ENCODE measurements at regions not wholly inside any gene's neighbourhood (a gene's known extent, or its start where the extent isn't known, plus 50 kb on each side); places are given as distances from the start of the nearest gene placed in this dataset.

GRCh38 chr4:151961456-151961855 lies 200.6 kb upstream of the GATB start:
- CTCF ChIA-PET = no interaction called here
- intact Hi-C loops (cut with micrococcal nuclease) = no loop called here
- Histone ChIP-seq H2AFZ (ENCODE audit: low read depth, low read length, poor library complexity, severe bottlenecking) (no peak overlapping the region), H3K4me1 (ENCODE audit: control insufficient read depth in 1 of 2, insufficient read depth in 2 of 2, low read length in 2 of 2) (no peaks in the 10 kb centered on the region), H4K20me1 (ENCODE audit: insufficient read depth) (no peaks in the 10 kb centered on the region), H3K27ac (ENCODE audit: low read depth, low read length) (no peak overlapping the region), H3K36me3 (ENCODE audit: control insufficient read depth in 1 of 2, insufficient read depth in 2 of 2, low read length in 2 of 2) (no peaks in the 10 kb centered on the region), H3K9me2 (ENCODE audit: insufficient read depth) (no peaks in the 10 kb centered on the region), H3K9me3 (ENCODE audit: control insufficient read depth in 1 of 2, insufficient read depth in 1 of 2, low read depth in 1 of 2, low read length in 2 of 2) (no peaks in the 10 kb centered on the region), H3K4me2 (ENCODE audit: low read length) (no peak overlapping the region), H3K27me3 (ENCODE audit: insufficient read depth, low read length) (no peaks in the 10 kb centered on the region), H3K79me2 (ENCODE audit: insufficient read depth, low read length) (no peaks in the 10 kb centered on the region), H3K4me3 (replicated peaks in 1 of 2; ENCODE audit: low read depth in 1 of 2, low read length in 2 of 2) (no peak overlapping the region), H3K9ac (ENCODE audit: low read length) (no peak overlapping the region)
- ATAC-seq (no peak), DNase-seq (ENCODE audit: low read depth, low spot score) (no peak)
- no peak for TF ChIP-seq TCF7L2 (IDR thresholded peaks at IDR 0.05; ENCODE audit: borderline replicate concordance, extremely low read depth, insufficient read depth, insufficient read length)
- no peak for TF ChIP-seq ELF1 (IDR thresholded peaks at IDR 0.05; ENCODE audit: borderline replicate concordance, low read depth)
- no peak for TF ChIP-seq CEBPB (IDR thresholded peaks at IDR 0.05; ENCODE audit: low read depth)
- TF ChIP-seq JUND (IDR thresholded peaks at IDR 0.05) = no peak
- TF ChIP-seq ZFX (IDR thresholded peaks at IDR 0.05) = no peak
- no peak for TF ChIP-seq REST (IDR thresholded peaks at IDR 0.05; ENCODE audit: low read depth)
- RAD21 ChIA-PET (ENCODE audit: low non-redundant PET in 1 of 2, low total read pairs in 2 of 2, uncharacterized antibody in 2 of 2, unreplicated experiment in 2 of 2) = no interaction called here
- POLR2A ChIA-PET = no interaction called here
- no TSS peak for BruUV-seq (replicated peaks)
